ENCODE measurements at regions not wholly inside any gene's neighbourhood (a gene's known extent, or its start where the extent isn't known, plus 50 kb on each side); places are given as distances from the start of the nearest gene placed in this dataset.

DNA sequence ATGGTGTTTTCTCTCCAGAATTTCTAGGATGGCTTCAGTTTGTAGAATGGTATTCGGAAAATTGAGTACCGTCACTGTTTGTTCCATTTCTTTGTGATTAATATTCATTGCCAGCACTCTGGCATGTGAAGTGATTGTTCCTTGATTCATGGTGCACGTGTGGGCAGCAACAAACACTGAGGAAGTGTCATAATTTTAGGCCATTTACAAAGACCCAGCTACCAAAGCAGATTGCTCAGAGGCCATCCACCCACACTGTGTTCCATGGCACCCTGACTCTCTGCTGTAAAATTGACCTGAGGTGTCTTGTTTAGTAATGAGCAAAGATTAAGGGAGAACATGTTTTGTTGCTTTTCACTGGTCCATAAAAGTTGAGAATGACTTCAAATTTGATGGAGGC is 250.9 kb upstream of the FMN2 start:
- TF ChIP-seq POLR2AphosphoS5 (IDR thresholded peaks at IDR 0.05): no peak
- TF ChIP-seq, protein P1, sequence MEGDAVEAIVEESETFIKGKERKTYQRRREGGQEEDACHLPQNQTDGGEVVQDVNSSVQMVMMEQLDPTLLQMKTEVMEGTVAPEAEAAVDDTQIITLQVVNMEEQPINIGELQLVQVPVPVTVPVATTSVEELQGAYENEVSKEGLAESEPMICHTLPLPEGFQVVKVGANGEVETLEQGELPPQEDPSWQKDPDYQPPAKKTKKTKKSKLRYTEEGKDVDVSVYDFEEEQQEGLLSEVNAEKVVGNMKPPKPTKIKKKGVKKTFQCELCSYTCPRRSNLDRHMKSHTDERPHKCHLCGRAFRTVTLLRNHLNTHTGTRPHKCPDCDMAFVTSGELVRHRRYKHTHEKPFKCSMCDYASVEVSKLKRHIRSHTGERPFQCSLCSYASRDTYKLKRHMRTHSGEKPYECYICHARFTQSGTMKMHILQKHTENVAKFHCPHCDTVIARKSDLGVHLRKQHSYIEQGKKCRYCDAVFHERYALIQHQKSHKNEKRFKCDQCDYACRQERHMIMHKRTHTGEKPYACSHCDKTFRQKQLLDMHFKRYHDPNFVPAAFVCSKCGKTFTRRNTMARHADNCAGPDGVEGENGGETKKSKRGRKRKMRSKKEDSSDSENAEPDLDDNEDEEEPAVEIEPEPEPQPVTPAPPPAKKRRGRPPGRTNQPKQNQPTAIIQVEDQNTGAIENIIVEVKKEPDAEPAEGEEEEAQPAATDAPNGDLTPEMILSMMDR (IDR thresholded peaks at IDR 0.05): no peak
